Upper lobe of right lung (tissue), 1 donor: ENCODE measurements at regions not wholly inside any gene's neighbourhood (a gene's known extent, or its start where the extent isn't known, plus 50 kb on each side); places are given as distances from the start of the nearest gene placed in this dataset.

ENCODE experiments used
- ATAC-seq: fragments of 200-7000 bp; cut with Tn5 transposase; one replicate; pipeline ENCODE4 v1.9.1; 2020; ENCODE audit warnings: mild to moderate bottlenecking, moderate library complexity
- DNase-seq: peaks from one replicate; pipeline ENCODE4 v3.0.0-alpha.2; 2020
- H3K27ac ChIP-seq: fragments of 200-600 bp; one replicate; pipeline ENCODE4 v1.8.0; 2022
- H3K27me3 ChIP-seq: fragments of 200-600 bp; one replicate; pipeline ENCODE4 v1.8.0; 2022; ENCODE audit warnings: mild to moderate bottlenecking
- H3K36me3 ChIP-seq: fragments of 200-600 bp; one replicate; pipeline ENCODE4 v1.8.0; 2022
- H3K4me1 ChIP-seq: fragments of 200-600 bp; one replicate; pipeline ENCODE4 v1.8.0; 2022
- H3K4me3 ChIP-seq: fragments of 200-600 bp; one replicate; pipeline ENCODE4 v1.8.0; 2022; ENCODE audit warnings: mild to moderate bottlenecking
- H3K9me3 ChIP-seq: fragments of 200-600 bp; one replicate; pipeline ENCODE4 v1.8.0; 2022
- intact Hi-C: fragments of 100-400 bp; cut with DNase I; formaldehyde crosslinking; loops from one replicate; pipeline ENCODE4 v1.11.0; 2022
- TF ChIP-seq, protein P1 (sequence below): fragments of 200-600 bp; IDR thresholded peaks from one replicate; pipeline ENCODE4 v1.8.0; 2022; ENCODE audit warnings: antibody characterized with exemption
- donor health status: DM: no; HTN: yes; CAD: no; lungs with severe emphysema.

DNA sequence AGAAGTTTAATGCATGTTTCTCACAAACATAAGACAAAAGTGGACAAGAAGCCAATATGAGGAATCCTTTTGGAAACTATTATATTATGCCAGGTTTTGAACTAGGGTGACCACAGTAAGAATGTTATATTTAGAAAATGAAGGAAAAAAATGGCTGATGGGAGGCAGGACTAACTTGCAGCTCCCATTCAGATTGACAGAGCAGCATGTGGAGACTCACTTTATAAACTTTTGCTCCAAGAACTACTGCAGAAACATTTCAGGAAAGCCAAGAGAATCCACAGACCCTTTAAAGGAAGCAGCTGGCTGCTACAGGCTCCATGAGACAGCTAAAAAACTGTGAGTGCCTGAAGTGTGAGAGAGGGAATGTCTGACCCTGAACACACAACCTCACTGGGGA is 738.6 kb upstream of the GRIA3 start:
- H3K4me3 ChIP-seq, result no peak overlapping the region
- H3K4me1 ChIP-seq, result no peaks in the 10 kb centered on the region
- H3K9me3 ChIP-seq, result no peaks in the 10 kb centered on the region
- DNase-seq, result no peak
- no peaks in the 10 kb centered on the region for H3K36me3 ChIP-seq
- intact Hi-C loops, result no loop called here
- TF ChIP-seq, protein P1, sequence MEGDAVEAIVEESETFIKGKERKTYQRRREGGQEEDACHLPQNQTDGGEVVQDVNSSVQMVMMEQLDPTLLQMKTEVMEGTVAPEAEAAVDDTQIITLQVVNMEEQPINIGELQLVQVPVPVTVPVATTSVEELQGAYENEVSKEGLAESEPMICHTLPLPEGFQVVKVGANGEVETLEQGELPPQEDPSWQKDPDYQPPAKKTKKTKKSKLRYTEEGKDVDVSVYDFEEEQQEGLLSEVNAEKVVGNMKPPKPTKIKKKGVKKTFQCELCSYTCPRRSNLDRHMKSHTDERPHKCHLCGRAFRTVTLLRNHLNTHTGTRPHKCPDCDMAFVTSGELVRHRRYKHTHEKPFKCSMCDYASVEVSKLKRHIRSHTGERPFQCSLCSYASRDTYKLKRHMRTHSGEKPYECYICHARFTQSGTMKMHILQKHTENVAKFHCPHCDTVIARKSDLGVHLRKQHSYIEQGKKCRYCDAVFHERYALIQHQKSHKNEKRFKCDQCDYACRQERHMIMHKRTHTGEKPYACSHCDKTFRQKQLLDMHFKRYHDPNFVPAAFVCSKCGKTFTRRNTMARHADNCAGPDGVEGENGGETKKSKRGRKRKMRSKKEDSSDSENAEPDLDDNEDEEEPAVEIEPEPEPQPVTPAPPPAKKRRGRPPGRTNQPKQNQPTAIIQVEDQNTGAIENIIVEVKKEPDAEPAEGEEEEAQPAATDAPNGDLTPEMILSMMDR, result no peak
- no peak overlapping the region for H3K27ac ChIP-seq
- H3K27me3 ChIP-seq, result no peaks in the 10 kb centered on the region
- no peak for ATAC-seq

GRCh38 chrX:122464341-122464740 is 719.7 kb upstream of the GRIA3 start:
- intact Hi-C loops, result no loop called here
- H3K27me3 ChIP-seq, result no peaks in the 10 kb centered on the region
- TF ChIP-seq, protein P1, result no peak
- H3K4me1 ChIP-seq, result no peaks in the 10 kb centered on the region
- no peak overlapping the region for H3K4me3 ChIP-seq
- ATAC-seq (no peak), DNase-seq (no peak)
- no peaks in the 10 kb centered on the region for H3K9me3 ChIP-seq
- H3K36me3 ChIP-seq, result no peaks in the 10 kb centered on the region
- H3K27ac ChIP-seq, result no peak overlapping the region

- intact Hi-C loops, result no loop called here
- TF ChIP-seq, protein P1, result no peak
These were observed 708.8 kb upstream of the GRIA3 start for GRCh38 chrX:122475306-122475705.

GRCh38 chrX:122500556-122500955 is 683.5 kb upstream of the GRIA3 start:
- H3K4me1 ChIP-seq, result no peaks in the 10 kb centered on the region
- no peak for DNase-seq

More at GRCh38 chrX:122475306-122475705, 708.8 kb upstream of the GRIA3 start:
- Histone ChIP-seq H3K9me3 (no peaks in the 10 kb centered on the region), H3K27ac (no peak overlapping the region), H3K4me1 (no peaks in the 10 kb centered on the region), H3K4me3 (no peak overlapping the region), H3K36me3 (no peaks in the 10 kb centered on the region), H3K27me3 (no peaks in the 10 kb centered on the region)
- no peak for DNase-seq
- ATAC-seq, result no peak

DNA sequence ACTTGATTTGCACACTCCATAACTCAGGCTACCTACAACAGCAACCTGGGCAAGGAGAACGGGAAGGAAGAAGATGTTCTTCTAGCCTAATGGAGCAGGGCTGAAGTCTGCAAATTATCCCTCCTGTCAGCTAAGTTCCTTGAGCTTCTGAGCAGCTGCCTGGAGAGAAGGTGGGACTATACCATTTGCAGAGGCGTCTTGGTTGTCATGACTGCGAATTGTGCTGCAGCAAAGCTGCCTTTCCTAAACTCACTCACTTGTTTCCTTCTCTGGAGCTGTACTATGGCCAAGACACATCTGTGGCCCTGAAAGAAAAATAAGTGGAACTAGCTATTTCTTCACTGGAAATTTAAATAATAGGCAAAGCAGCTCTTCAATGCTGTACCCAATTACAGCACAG is 682.4 kb upstream of the GRIA3 start:
- intact Hi-C loops, result no loop called here
- TF ChIP-seq, protein P1, result no peak
- H3K36me3 ChIP-seq, result no peaks in the 10 kb centered on the region
- ATAC-seq (no peak), DNase-seq (no peak)
- H3K27me3 ChIP-seq, result no peaks in the 10 kb centered on the region
- H3K4me1 ChIP-seq, result no peaks in the 10 kb centered on the region
- H3K9me3 ChIP-seq, result no peaks in the 10 kb centered on the region
- no peak overlapping the region for H3K27ac ChIP-seq
- no peak overlapping the region for H3K4me3 ChIP-seq

More at GRCh38 chrX:122500556-122500955, 683.5 kb upstream of the GRIA3 start:
- Histone ChIP-seq H3K4me3 (no peak overlapping the region), H3K36me3 (no peaks in the 10 kb centered on the region), H3K27me3 (no peaks in the 10 kb centered on the region), H3K27ac (no peak overlapping the region), H3K9me3 (no peaks in the 10 kb centered on the region)
- TF ChIP-seq, protein P1, result no peak
- ATAC-seq, result no peak
- intact Hi-C loops, result no loop called here

GRCh38 chrX:122504026-122504425 is 680.1 kb upstream of the GRIA3 start:
- TF ChIP-seq, protein P1, result no peak
- no peaks in the 10 kb centered on the region for H3K9me3 ChIP-seq
- ATAC-seq (no peak), DNase-seq (no peak)
- no peaks in the 10 kb centered on the region for H3K36me3 ChIP-seq
- no peak overlapping the region for H3K4me3 ChIP-seq
- H3K27me3 ChIP-seq, result no peaks in the 10 kb centered on the region
- intact Hi-C loops, result no loop called here
- no peaks in the 10 kb centered on the region for H3K4me1 ChIP-seq
- H3K27ac ChIP-seq, result no peak overlapping the region
